ENCODE measurements at regions not wholly inside any gene's neighbourhood (a gene's known extent, or its start where the extent isn't known, plus 50 kb on each side); places are given as distances from the start of the nearest gene placed in this dataset.

DNA sequence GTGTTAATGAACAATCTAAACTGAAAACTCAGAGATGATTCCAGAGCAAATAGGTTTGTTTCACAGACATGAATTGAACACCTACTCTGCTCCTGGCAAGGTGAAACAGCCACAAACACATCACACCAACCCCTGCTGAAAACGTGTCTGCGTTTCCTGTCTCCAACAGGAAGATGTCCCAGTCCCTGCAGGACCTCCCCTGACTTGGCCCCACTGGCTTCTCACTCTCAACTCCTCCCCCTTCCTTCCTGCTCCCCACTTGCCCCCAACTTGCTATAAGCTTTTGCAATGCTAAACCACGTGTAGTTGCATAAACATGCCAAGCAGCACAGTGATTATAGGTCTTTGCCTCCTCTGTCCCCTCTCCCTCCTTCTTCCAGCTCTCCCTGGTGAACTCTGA is 567.6 kb downstream of the BCL11B start:
- DNase-seq, result no peak

DNA sequence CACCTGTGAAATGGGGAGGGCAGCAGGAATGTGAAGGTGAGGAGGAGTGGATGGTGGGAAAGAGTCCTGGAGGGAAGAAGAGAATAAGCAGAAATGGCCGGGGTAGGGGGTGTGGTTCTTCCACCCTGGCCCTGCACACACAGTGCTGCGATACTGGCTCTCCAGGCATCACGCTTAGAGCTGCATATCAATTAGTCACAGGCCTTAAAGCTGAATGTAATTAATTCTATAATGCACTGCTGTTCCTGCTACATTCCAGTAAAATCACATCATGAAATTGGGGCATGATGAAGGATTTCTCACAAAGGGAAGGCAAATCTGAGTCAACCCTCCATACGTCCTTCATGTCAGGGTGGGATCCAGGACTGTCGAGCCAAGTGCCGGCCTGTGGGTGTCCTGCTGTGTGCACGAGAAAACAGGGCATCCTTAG is 566.1 kb downstream of the BCL11B start:
- no peak for DNase-seq

DNA sequence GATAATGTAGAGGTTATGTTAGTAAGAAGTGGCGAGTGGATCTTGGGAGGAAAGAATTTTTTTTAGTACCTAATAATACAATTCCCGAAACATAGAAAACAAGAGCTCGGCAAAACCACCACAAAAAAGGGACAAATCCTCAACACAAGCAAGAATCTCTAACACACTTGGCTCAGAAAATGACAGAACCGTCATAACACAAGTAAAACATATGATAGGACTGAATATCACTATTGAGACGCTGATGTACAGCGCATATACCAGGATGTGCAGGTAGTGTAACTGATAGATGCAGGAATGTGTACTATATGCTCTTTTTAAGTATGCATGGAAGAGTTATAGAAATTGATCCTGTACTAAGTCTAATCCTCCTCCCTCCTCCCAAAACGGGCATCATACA is 564.5 kb downstream of the BCL11B start:
- no peak for DNase-seq

DNA sequence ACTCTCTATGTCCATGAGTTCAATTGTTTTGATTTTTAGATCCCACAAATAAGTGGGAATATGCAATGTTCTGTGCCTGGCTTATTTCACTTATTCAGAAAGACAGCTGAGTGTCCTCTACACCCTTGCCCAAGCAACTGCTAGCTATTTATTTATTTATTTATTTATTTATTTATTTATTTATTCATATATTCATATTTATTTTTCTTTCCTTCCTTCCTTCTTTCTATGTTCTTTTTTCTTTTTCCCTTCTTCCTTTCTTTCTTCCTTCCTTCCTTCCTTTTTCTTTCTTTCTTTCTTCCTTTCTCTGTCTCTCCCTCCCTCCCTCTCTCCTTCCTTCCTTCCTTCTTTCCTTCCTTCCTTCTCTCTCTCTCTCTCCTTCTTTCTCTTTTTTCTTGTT is 563.4 kb downstream of the BCL11B start:
- no peak for DNase-seq

- no peak for DNase-seq
These were observed 560.5 kb downstream of the BCL11B start for GRCh38 chr14:98711453-98711852.

DNA sequence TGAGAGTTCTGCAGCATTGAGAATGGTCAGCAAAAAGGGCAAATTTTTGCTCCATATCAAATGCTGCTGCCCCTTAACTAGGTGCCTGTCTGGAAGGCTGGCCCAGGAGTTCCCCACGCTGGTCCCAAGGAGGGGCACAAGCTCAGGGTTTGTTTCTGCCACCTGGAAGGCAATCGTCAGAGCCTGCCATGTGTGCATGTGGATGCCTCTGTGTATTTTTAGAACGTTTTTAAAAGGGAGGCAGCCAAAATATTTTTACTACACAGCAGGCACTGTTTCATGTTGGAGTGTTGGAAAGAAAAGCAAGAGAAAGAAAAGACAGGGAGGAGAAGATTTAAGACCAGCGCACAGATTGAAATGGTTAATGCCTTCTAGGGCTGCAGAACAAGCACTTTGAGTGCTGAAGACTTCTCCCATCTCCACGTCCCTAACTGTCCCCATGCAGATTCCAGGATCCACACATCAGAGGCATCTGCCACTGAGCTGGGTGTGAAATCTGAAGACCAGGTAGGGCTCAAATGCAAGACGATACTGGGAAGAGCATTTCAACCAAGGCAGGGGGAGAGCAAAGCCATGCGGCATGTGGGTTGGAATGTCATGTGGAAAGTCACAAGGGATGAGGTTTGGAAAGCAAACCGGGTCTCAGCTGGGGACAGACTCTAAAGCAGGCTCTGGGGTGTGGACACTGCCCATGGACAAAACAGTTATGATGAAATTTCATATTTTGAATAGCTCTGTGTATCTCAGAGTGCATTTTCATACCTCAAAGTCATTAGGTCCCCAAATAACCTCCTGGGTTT is 557.2 kb downstream of the BCL11B start:
- no peak for DNase-seq

- DNase-seq, result no peak
These were observed 555.9 kb downstream of the BCL11B start for GRCh38 chr14:98716133-98716532.

- DNase-seq, result no peak
These were observed 550.9 kb downstream of the BCL11B start for GRCh38 chr14:98721061-98721460.

- no peak for DNase-seq
These were observed 547.3 kb downstream of the BCL11B start for GRCh38 chr14:98724734-98725133.

DNA sequence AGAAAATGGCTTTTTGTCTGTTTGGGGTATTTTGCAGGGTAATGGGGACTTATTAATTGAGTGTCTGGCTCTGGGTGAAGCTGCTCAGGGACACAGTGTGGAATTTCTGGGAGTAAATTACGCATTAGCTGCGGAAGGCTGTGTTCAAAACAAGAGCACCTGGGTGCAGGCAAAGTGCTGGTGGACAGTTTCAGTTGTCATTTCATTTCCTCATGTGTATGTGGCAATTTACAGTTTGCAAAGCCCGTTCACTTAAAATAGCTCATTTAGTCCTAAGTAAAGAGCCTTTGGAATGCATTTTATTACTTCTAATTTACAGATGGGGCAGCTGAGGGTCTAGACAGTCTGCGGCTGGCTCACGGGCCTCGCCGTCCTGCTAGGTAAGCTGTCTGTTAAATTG is 546.8 kb downstream of the BCL11B start:
- no peak for DNase-seq

GRCh38 chr14:98725676-98726075 is 546.3 kb downstream of the BCL11B start:
- DNase-seq, result no peak

DNA sequence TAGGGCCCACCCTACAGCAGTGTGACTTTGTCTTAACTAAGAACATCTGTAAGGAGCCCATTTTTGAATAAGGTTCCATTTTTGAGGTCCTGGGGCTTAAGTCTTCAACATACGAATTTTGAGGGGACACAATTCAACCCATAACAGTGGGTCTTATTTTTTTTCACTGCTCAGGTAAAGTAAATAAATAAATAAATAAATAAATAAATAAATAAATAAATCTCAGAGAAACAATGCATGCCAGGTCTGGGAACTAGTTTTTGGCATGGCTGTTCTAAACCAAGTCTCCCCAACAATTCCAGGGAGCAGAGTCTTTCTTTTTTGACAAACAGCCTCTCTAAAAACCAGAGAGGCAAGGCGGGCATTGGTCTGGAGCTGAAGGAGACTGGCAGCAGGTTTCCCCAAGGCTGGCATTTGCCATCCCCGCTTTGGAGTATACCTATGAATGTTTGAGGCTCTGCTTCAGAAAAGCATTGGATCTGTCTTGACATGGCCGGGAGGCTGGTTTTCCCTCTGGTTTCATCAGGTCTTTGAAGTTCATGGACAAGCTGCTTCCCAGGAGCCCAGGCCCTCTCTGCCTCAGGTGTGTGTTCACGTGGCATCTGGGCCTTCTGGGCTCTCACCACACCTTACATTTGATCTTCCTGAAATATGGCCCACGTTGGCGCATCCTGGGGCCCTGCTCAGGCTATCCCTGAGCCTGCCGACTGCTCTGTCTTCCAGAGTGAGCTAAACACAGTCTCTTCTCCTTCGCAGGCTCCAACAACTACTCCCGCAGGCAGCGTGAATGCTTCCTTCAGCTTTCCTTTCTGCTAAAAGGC is 545.2 kb downstream of the BCL11B start:
- no peak for DNase-seq

DNA sequence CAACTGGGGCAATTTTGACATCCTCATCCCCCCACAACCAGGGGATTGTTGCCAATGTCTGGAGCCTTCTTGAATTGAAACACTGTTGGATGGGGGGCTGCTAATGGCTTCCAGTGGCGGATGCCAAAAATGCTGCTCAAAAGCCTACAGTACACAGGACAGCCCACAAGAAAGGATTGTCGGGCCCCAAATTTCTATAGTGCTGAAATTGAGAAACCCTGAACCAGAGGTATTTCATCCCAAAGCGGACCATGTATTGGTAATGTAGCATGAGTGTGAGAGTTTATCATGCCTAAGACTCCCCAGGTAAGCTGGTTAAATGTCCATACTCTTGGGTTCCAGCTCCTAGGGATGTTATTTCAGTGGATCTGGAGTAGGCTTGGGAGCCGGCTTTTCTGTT is 544.0 kb downstream of the BCL11B start:
- no peak for DNase-seq

DNA sequence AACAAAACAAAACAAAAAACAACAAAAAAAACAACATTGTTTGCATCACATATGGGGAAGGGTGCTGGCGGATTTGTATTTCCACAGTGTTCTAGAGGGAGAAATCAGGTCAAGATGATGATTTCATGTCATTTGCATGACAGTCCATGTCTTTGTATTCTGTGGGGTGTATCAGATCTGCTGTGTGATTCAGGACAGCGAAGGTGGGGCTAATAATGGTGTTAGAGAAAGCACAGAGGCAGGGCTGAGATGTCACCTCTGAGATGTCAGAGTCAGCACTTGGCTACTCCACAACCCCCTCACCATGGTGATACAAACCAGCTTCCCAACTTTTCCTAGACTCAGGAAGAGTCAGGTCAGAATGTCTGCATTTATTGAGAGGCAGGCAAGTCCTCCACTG is 543.2 kb downstream of the BCL11B start:
- DNase-seq, result no peak

DNA sequence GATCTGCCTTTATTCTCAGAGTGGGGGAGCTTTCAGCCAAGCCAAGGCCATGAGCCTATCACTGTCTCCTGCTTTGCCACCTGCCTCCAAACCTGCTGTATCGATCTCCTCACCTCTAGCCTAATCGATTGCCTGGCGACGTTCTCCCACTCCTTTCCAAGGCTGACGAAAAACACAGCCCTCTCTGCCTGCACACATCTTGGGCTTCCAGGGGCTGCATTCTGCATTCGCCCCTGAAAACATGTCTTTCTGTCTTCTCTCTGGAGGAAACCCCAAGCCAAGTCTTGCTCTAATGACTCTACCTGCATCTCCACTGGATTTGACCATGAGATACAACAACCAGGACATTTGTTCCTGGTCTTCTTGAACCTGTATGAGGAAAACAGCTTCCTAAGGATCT is 540.7 kb downstream of the BCL11B start:
- no peak for DNase-seq

GRCh38 chr14:98731701-98732100 is 540.3 kb downstream of the BCL11B start:
- DNase-seq, result no peak

DNA sequence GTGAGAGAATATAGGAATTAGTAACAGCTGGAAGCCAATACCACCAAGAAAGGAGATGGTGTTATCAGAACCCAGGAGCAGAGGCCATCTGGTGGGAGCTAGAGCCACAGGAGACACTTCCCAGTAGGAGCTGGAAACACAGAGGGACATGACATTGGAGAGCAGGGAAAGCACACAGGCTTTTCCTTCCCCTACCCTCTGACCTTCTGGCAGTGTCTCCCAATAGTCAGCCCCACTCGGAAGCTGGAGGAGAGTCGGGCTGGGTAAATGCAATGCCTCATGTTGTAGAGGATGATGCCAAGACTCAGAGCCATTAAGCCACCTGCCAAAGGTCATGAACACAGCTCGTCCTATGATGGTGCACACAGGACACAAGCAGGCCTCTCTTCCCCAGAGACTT is 538.5 kb downstream of the BCL11B start:
- no peak for DNase-seq

- no peak for DNase-seq
These were observed 535.2 kb downstream of the BCL11B start for GRCh38 chr14:98736701-98737338.

DNA sequence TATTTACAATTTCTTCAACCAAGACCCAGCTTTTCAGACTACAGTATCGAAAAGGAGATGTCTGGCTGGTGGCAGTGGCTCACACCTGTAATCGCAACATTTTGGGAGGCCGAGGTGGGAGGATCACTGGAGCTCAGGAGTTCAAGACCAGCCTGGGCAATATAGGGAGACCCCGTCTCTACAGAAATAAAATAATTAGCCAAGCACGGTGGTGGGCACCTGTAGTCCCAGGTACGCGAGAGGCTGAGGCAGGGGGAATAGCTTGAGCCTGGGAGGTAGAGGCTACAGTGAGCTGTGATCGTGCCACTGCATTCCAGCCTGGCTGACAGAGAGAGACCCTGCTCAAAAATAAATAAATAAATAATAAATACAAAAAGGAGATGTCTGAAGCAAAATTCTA is 530.5 kb downstream of the BCL11B start:
- no peak for DNase-seq

DNA sequence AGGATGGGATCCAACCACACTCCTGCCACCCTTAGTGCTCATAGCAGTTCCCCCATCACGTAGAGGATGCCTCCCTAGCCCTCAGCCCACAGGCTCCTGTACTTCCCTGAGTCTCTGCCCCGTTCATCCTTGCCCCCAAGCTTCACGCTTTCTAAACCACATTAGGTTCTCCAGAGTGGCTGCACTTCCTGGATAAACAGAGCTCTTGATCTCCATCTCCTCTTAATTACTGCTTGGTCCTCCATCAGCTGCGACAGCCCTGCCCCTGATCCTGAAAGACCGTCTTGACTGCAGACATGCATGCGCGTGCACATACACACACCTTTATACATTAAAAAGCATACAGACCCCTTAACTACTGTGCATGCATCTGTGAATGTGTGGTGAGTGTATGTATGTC is 530.0 kb downstream of the BCL11B start:
- DNase-seq, result no peak

GRCh38 chr14:98743536-98743935 is 528.5 kb downstream of the BCL11B start:
- no peak for DNase-seq

DNA sequence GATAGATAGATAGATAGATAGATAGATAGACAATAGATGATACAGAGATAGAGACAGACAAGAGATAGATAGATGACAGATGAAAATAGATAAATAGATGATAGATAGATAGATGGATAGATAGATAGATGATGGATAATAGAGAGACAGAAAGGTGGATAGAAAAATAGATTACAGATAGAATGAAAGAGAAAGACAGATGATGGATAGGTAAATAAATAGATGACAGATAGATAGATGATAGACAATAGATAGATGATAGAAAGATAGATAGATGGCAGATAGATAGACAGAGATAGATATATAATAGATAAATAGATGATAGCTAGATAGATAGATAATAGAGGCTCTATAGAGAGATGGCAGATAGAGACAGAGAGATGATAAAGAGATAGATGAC is 523.0 kb downstream of the BCL11B start:
- DNase-seq, result no peak

DNA sequence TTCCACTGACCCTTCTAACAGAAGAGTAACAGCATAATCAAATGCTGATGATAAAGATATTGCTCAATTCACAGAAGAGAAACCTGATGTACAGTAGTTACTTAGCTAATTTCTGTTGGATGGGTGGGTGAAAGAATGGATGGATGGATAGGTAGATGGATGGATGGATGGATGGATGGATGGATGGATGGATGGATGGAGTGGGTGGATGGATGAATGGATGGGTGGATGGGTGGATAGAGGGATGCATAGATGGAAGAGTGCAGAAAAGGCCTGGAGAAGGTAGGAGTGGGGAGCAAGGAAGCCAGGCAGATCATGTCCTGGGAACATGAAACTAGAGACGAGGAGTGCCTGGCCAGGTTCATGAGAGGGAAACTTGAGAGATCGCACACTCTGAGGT is 520.9 kb downstream of the BCL11B start:
- DNase-seq, result no peak

- DNase-seq, result no peak
These were observed 519.3 kb downstream of the BCL11B start for GRCh38 chr14:98752660-98753059.

All from SHP77 (cell line).